IMR-90 (cell line): ENCODE measurements at regions not wholly inside any gene's neighbourhood (a gene's known extent, or its start where the extent isn't known, plus 50 kb on each side); places are given as distances from the start of the nearest gene placed in this dataset.
A peak's percentile ranks its signal among the peaks of the same experiment; 100 is the strongest.

Source experiments
- ATAC-seq: fragments of 200-7000 bp; cut with Tn5 transposase; 2 replicates; pipeline ENCODE4 v1.9.1; 2020; ENCODE audit warnings: low read depth, mild to moderate bottlenecking, moderate library complexity
- BruUV-seq: library from RNA; stranded (reverse); fragments of 400-500 nt; replicated peaks from 2 replicates; lab custom pipeline; 2021; lab: Mats Ljungman, UMichigan
- CTCF ChIA-PET: fragments of 300-600 bp; formaldehyde crosslinking; extraction: SDS; loops from one replicate; lab custom pipeline; 2021; ENCODE audit warnings: antibody characterized with exemption; lab: Yijun Ruan, JAX
- POLR2A ChIA-PET: fragments of 300-600 bp; sonication (Branson Sonifier 250); formaldehyde crosslinking; loops from one replicate; lab custom pipeline; 2022; ENCODE audit warnings: antibody characterized with exemption; ENCODE audit not compliant: unreplicated experiment; lab: Charles Lee
- DNase-seq: peaks from one replicate; pipeline ENCODE4 v3.0.0; 2013
- H2AFZ ChIP-seq: replicated peaks from 2 replicates; pipeline ENCODE3; 2013; ENCODE audit warnings: low read length, mild to moderate bottlenecking; ENCODE audit not compliant: poor library complexity
- H2AK5ac ChIP-seq: 2 replicates; pipeline ENCODE4 v1.6.1; 2013; ENCODE audit warnings: low read depth, low read length, inconsistent platforms
- H2AK9ac ChIP-seq: replicated peaks from 2 replicates; pipeline ENCODE3; 2013; ENCODE audit warnings: mild to moderate bottlenecking, low read depth, low read length, moderate library complexity; ENCODE audit not compliant: poor library complexity
- H2BK120ac ChIP-seq: 2 replicates; pipeline ENCODE4 v1.6.1; 2013; ENCODE audit warnings: low read depth, low read length, inconsistent platforms
- H2BK15ac ChIP-seq: 3 replicates; pipeline ENCODE4 v1.6.1; 2013; ENCODE audit warnings: low read depth, low read length, inconsistent platforms
- H2BK20ac ChIP-seq: 2 replicates; pipeline ENCODE4 v1.6.1; 2013; ENCODE audit warnings: low read depth, mild to moderate bottlenecking, inconsistent platforms, low read length, moderate library complexity
- H2BK5ac ChIP-seq: 2 replicates; pipeline ENCODE4 v1.6.1; 2013; ENCODE audit warnings: mild to moderate bottlenecking, low read depth, low read length, inconsistent platforms; ENCODE audit not compliant: poor library complexity, severe bottlenecking
- H3K14ac ChIP-seq: replicated peaks from 2 replicates; pipeline ENCODE4 v1.6.1; 2013; ENCODE audit warnings: low read depth, low read length, inconsistent platforms
- H3K18ac ChIP-seq: 2 replicates; pipeline ENCODE4 v1.6.1; 2013; ENCODE audit warnings: low read depth, low read length, control low read depth
- H3K23ac ChIP-seq: 2 replicates; pipeline ENCODE4 v1.6.1; 2013; ENCODE audit warnings: low read depth, low read length, inconsistent platforms
- H3K27ac ChIP-seq: 2 replicates; pipeline ENCODE4 v1.5.1; 2013; ENCODE audit warnings: mild to moderate bottlenecking, control low read depth, low read length; ENCODE audit not compliant: insufficient read depth
- H3K27me3 ChIP-seq: 2 replicates; pipeline ENCODE4 v1.6.1; 2013; ENCODE audit warnings: low read length; ENCODE audit not compliant: control insufficient read depth, insufficient read depth
- H3K36me3 ChIP-seq: 2 replicates; pipeline ENCODE4 v1.6.1; 2013; ENCODE audit warnings: low read length, mixed read lengths; ENCODE audit not compliant: control insufficient read depth, insufficient read depth
- H3K4ac ChIP-seq: 2 replicates; pipeline ENCODE4 v1.6.1; 2013; ENCODE audit warnings: low read depth, low read length, inconsistent platforms
- H3K4me1 ChIP-seq: 2 replicates; pipeline ENCODE4 v1.6.1; 2013; ENCODE audit warnings: low read length, mixed read lengths; ENCODE audit not compliant: control insufficient read depth, insufficient read depth
- H3K4me2 ChIP-seq: 2 replicates; pipeline ENCODE4 v1.6.1; 2013; ENCODE audit warnings: low read depth, mild to moderate bottlenecking, control low read depth, low read length, moderate library complexity
- H3K4me3 ChIP-seq: 2 replicates; pipeline ENCODE4 v1.5.1; 2013; ENCODE audit warnings: low read depth, mild to moderate bottlenecking, control low read depth, low read length, moderate library complexity; ENCODE audit not compliant: insufficient read depth
- H3K56ac ChIP-seq: 2 replicates; pipeline ENCODE4 v1.6.1; 2013; ENCODE audit warnings: low read length, inconsistent platforms; ENCODE audit not compliant: insufficient read depth; ENCODE audit errors: extremely low read depth
- H3K79me1 ChIP-seq, 2 experiments: 2 replicates each; pipeline ENCODE4 v1.6.1; 2013; ENCODE audit warnings: low read length in 2 of 2, inconsistent platforms in 1 of 2, low read depth in 1 of 2
- H3K9ac ChIP-seq: 2 replicates; pipeline ENCODE4 v1.6.1; 2013; ENCODE audit warnings: low read depth, low read length, control low read depth
- H3K9me1 ChIP-seq: 2 replicates; pipeline ENCODE4 v1.6.1; 2013; ENCODE audit warnings: low read length, inconsistent platforms; ENCODE audit not compliant: insufficient read depth
- H3K9me3 ChIP-seq: 2 replicates; pipeline ENCODE4 v1.6.1; 2013; ENCODE audit warnings: low read length; ENCODE audit not compliant: control insufficient read depth, insufficient read depth
- H4K20me1 ChIP-seq: 2 replicates; pipeline ENCODE4 v1.6.1; 2013; ENCODE audit warnings: low read length, inconsistent platforms; ENCODE audit not compliant: insufficient read depth
- H4K5ac ChIP-seq: 2 replicates; pipeline ENCODE4 v1.6.1; 2013; ENCODE audit warnings: mild to moderate bottlenecking, low read depth, low read length, control low read depth
- H4K8ac ChIP-seq, 2 experiments: 2 replicates each; pipeline ENCODE4 v1.6.1; 2013; ENCODE audit warnings: low read depth in 2 of 2, low read length in 2 of 2, control low read depth in 1 of 2, inconsistent platforms in 1 of 2
- H4K91ac ChIP-seq: 2 replicates; pipeline ENCODE4 v1.6.1; 2013; ENCODE audit warnings: low read depth, low read length, inconsistent platforms; ENCODE audit not compliant: insufficient read depth
- CEBPB ChIP-seq: IDR thresholded peaks from 2 replicates; pipeline ENCODE4 v1.6.1; 2012; ENCODE audit warnings: low read depth, low read length, improper control_type of control experiment
- RAD21 ChIP-seq: IDR thresholded peaks from 2 replicates; pipeline ENCODE4 v1.6.1; 2012; ENCODE audit warnings: low read length, improper control_type of control experiment
- WGBS, 2 experiments: methylation state at CpG; one replicate each; pipeline versions ENCODE4 v1.1.5 to v1.1.7; 2013; ENCODE audit warnings: missing lambda C conversion rate in 2 of 2; ENCODE audit not compliant: insufficient read length in 1 of 2; ENCODE audit errors: extremely low coverage in 2 of 2; 5-methylcytosine and 5-hydroxymethylcytosine counted together
- dilution Hi-C: fragments of 300-500 bp; cut with HindIII; formaldehyde crosslinking; loops from one replicate; pipeline ENCODE4 v1.14.3; 2018; ENCODE audit warnings: low sequenced_read_pairs; ENCODE audit not compliant: unreplicated experiment
- in situ Hi-C: fragments of 300-500 bp; cut with MboI; formaldehyde crosslinking; loops from 3 replicates; pipeline ENCODE4 v1.14.3; 2019; ENCODE audit warnings: low sequenced_read_pairs, inconsistent platforms, mixed read lengths
- intact Hi-C: fragments of 100-400 bp; cut with micrococcal nuclease; formaldehyde crosslinking; loops from 2 replicates; pipeline ENCODE4 v1.10.0; 2022

DNA sequence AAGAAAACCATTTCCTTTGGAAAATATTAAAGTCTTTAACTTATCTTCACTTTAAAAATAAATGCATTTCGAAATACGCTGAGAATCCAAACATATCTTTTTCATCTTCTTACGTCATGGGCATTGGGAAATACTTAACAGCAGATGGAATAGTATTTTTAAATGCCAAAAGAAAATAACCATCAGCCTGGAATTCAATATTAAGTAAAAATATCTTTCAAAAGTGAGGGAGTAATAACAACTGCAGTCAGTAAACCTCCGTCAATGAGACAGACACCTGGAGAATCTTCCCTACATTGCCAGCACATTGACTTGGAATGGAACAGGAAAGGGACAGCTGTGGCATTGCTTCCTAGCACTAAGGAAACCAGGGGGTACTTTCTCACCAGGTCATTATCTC, 290.4 kb upstream of the TNP1 start:
- DNase-seq (peak; percentile 88), ATAC-seq (peak; percentile 22)
- Histone ChIP-seq H3K79me1 (no peaks in the 10 kb centered on the region), H2BK15ac (peak overlapping the region; percentile 23), H3K9me1 (peaks cover 6% of the 10 kb centered on the region; the same call in 1 of the 2 replicates), H2BK120ac (peak overlapping the region; percentile 86), H3K9me3 (no peaks in the 10 kb centered on the region), H2BK5ac (peak overlapping the region; percentile 55), H3K4me3 (no peak overlapping the region), H3K4ac (peak overlapping the region; percentile 82), H3K27me3 (no peaks in the 10 kb centered on the region), H3K23ac (peak overlapping the region; percentile 41; the same call in 1 of the 2 replicates), H3K27ac (peak overlapping the region; percentile 79), H3K36me3 (no peaks in the 10 kb centered on the region), H4K8ac (peak overlapping the region; percentile 37 to 70; a peak in 3 of 4 replicates), H2AFZ (no peak overlapping the region), H3K9ac (peak overlapping the region; percentile 16; the same call in 1 of the 2 replicates), H3K18ac (peak overlapping the region; percentile 62), H2AK9ac (no peak overlapping the region), H4K20me1 (no peaks in the 10 kb centered on the region), H3K4me1 (peaks cover 20% of the 10 kb centered on the region), H2BK20ac (peak overlapping the region; percentile 87), H4K5ac (peak overlapping the region; percentile 71), H3K56ac (no peak overlapping the region; the same call in 1 of the 2 replicates), H2AK5ac (peak overlapping the region; percentile 90), H3K4me2 (no peak overlapping the region), H3K14ac (peak overlapping the region; percentile 83), H4K91ac (peak overlapping the region; percentile 86)
- in situ Hi-C loops = loop anchor here (25.0 kb wide), 1 partner anchor 562 kb away; no protein-coding TSS in a partner anchor
- ChIA-PET CTCF (no interaction called here), POLR2A (no interaction called here)
- whole genome bisulfite sequencing, 2 experiments = no CpG with 5 or more reads among the region's 4 CpGs
- dilution Hi-C loops = loop anchor here (25.0 kb wide), 1 partner anchor 463 kb away; the partner anchor contains the start of gene IGFBP5
- TF ChIP-seq CEBPB = peak; percentile 90
- no peak for TF ChIP-seq RAD21
- no TSS peak for BruUV-seq
- intact Hi-C loops = no loop called here
